ENCODE measurements at regions not wholly inside any gene's neighbourhood (a gene's known extent, or its start where the extent isn't known, plus 50 kb on each side); places are given as distances from the start of the nearest gene placed in this dataset.
"Not testable (repeated sequence)": the region's sequence is repeated elsewhere in the genome, so short reads cannot be mapped to it uniquely, and the experiment has no call there.

DNA sequence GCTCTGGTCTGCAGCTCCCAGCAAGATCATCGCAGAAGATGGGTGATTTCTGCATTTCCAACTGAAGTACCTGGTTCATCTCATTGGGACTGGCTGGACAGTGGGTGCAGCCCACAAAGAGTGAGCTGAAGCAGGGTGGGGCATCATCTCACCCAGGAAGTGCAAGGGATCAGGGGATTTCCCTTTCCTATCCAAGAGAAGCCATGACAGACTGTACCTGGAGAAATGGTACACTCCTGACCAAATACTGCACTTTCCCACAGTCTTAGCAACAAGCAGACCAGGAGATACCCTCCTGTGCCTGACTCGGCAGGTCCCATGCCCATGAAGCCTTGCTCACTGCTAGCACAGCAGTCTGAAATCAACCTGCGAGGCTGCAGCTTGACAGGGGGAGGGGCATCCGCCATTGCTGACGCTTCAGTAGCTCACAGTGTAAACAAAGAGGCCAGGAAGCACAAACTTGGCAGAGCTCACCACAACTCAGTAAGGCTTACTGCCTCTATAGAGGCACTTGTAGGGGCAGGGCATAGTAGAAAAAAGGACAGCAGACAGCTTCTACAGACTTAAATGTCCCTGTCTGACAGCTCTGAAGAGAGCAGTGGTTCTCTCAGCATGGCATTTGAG is 60.5 kb downstream of the AREG start:
- CTCF ChIA-PET; DNase-seq (ENCODE audit: extremely low spot score); POLR2A ChIA-PET: not testable (repeated sequence)

DNA sequence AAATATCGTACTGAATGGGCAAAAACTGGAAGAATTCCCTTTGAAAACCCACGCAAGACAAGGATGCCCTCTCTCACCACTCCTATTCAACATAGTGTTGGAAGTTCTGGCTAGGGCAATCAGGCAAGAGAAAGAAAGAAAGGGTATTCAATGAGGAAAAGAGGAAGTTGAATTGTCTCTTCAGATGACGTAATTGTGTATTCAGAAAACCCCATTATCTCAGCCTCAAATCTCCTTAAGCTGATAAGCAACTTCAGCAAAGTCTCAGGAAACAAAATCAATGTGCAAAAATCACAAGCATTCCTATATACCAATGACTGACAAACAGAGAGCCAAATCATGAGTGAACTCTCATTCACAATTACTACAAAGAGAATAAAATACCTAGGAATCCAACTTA is 64.4 kb downstream of the AREG start:
- CTCF ChIA-PET; DNase-seq (ENCODE audit: extremely low spot score); POLR2A ChIA-PET: not testable (repeated sequence)

DNA sequence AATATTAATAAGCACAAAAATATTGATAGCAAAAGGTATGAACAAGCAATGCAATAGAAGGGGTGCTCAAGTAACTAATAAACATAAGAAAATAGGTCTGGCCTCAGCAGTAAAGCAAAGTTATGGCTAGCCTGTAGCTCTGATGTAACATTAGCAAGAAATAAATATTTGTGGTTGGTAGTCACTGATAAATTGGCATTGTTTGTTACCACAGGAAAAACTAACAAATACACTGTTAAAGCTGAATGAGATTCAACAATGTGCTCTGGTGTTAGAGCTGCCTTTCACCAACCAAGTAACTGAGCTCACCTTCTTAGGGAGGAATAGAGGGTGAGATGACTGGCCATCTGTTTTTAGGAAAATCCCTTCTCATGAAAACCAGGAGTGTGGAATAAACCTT is 71.4 kb downstream of the AREG start:
- CTCF ChIA-PET, result no interaction called here
- DNase-seq (ENCODE audit: extremely low spot score), result no peak
- TF ChIP-seq BHLHE40 (IDR thresholded peaks at IDR 0.05; ENCODE audit: borderline replicate concordance), result no peak
- POLR2A ChIA-PET, result no interaction called here

- CTCF ChIA-PET, result no interaction called here
- POLR2A ChIA-PET, result no interaction called here
- TF ChIP-seq ZNF384 (IDR thresholded peaks at IDR 0.05) (no peak), NFRKB (IDR thresholded peaks at IDR 0.05) (no peak), SP1 (IDR thresholded peaks at IDR 0.05) (no peak), FOXM1 (IDR thresholded peaks at IDR 0.05; ENCODE audit: borderline replicate concordance) (no peak), BHLHE40 (IDR thresholded peaks at IDR 0.05; ENCODE audit: borderline replicate concordance) (no peak), ELF4 (IDR thresholded peaks at IDR 0.05) (no peak), TARDBP (IDR thresholded peaks at IDR 0.05) (no peak), LEF1 (IDR thresholded peaks at IDR 0.05; ENCODE audit: borderline replicate concordance) (no peak), PKNOX1 (IDR thresholded peaks at IDR 0.05) (no peak), L3MBTL2 (conservative IDR thresholded peaks at IDR 0.05) (no peak), FOXK2 (IDR thresholded peaks at IDR 0.05) (no peak), CTBP1 (IDR thresholded peaks at IDR 0.05; ENCODE audit: borderline replicate concordance) (no peak), ARNT (IDR thresholded peaks at IDR 0.05) (no peak), HDGF (IDR thresholded peaks at IDR 0.05; ENCODE audit: borderline replicate concordance) (no peak), SUZ12 (IDR thresholded peaks at IDR 0.05) (no peak), FOXA1 (IDR thresholded peaks at IDR 0.05) (no peak)
- DNase-seq (ENCODE audit: extremely low spot score), result no peak
Observed at GRCh38 chr4:74517996-74518395, 73.1 kb downstream of the AREG start.

DNA sequence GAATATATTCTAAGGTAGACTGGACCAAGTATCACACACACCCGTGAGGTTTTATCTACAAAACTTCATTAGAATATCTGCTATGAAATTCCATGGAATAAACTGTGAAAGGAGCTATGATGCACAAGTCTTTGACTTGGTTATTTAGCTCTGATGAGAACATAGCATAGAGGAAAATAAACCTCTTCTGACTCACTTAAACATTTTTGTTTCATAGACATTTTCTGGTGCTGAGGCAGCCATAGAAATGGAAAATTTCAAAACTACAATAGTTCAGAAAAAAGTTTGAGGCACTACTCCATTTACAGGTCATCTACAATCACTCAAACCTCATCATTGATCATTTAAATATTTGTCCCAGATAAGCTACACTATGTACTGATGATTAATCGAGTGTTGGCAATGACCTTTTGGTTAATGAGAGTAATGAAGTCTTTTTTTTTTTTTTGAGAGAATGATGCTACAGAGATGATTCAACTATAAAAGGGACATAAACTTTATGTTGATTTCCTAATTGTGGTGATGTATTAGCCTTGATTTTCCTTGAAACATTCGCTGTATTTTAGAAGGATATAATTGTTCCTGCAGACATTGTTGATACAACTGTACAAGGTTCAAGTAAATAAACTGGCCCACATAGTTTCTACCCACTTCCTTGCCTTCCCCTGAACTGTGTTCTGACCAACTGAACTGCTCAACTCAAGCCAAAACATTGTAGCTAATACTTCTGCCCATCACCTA is 77.5 kb downstream of the AREG start:
- DNase-seq (ENCODE audit: extremely low spot score), result no peak
- TF ChIP-seq ARNT (IDR thresholded peaks at IDR 0.05) (no peak), NFRKB (IDR thresholded peaks at IDR 0.05) (no peak), FOXA1 (IDR thresholded peaks at IDR 0.05) (no peak), SUZ12 (IDR thresholded peaks at IDR 0.05) (no peak), FOXM1 (IDR thresholded peaks at IDR 0.05; ENCODE audit: borderline replicate concordance) (no peak), ELF4 (IDR thresholded peaks at IDR 0.05) (no peak), TARDBP (IDR thresholded peaks at IDR 0.05) (no peak), PKNOX1 (IDR thresholded peaks at IDR 0.05) (no peak)
- ChIA-PET POLR2A (no interaction called here), CTCF (no interaction called here)

DNA sequence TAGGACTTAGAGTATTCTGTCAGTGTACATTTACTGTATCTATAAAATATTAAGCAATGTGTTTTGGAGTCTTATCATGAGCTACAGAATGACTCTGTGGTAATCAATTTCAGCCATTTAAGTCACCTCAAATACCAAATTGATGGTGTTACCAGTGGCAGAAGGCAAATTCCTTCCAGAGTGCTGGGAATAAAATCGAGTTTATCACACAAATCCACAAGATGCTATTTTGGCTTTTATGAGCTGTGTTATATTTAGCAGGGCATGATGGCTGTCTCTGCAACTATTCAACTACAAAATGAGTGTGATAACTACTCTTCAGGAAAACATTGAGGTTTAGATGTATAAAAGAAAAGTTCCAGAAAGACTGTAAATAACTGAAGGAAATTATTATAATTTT is 78.2 kb downstream of the AREG start:
- TF ChIP-seq NFRKB (IDR thresholded peaks at IDR 0.05) (no peak), FOXM1 (IDR thresholded peaks at IDR 0.05; ENCODE audit: borderline replicate concordance) (no peak), TARDBP (IDR thresholded peaks at IDR 0.05) (no peak), HDGF (IDR thresholded peaks at IDR 0.05; ENCODE audit: borderline replicate concordance) (no peak), ELF4 (IDR thresholded peaks at IDR 0.05) (no peak), L3MBTL2 (conservative IDR thresholded peaks at IDR 0.05) (no peak), FOXK2 (IDR thresholded peaks at IDR 0.05) (no peak), SUZ12 (IDR thresholded peaks at IDR 0.05) (no peak), PKNOX1 (IDR thresholded peaks at IDR 0.05) (no peak), LEF1 (IDR thresholded peaks at IDR 0.05; ENCODE audit: borderline replicate concordance) (no peak), CTBP1 (IDR thresholded peaks at IDR 0.05; ENCODE audit: borderline replicate concordance) (no peak)
- DNase-seq (ENCODE audit: extremely low spot score), result no peak
- ChIA-PET CTCF (interaction anchor here (0.6 kb wide), 1 partner anchor 535 kb away, joined by 3 read pairs; no protein-coding TSS in a partner anchor), POLR2A (no interaction called here)

GRCh38 chr4:74524985-74525384 is 80.0 kb downstream of the AREG start:
- TF ChIP-seq FOXK2 (IDR thresholded peaks at IDR 0.05), result no peak
- no peak for TF ChIP-seq LEF1 (IDR thresholded peaks at IDR 0.05; ENCODE audit: borderline replicate concordance)
- TF ChIP-seq FOXM1 (IDR thresholded peaks at IDR 0.05; ENCODE audit: borderline replicate concordance), result no peak
- TF ChIP-seq ZNF384 (IDR thresholded peaks at IDR 0.05), result no peak
- no peak for TF ChIP-seq TARDBP (IDR thresholded peaks at IDR 0.05)
- TF ChIP-seq L3MBTL2 (conservative IDR thresholded peaks at IDR 0.05), result no peak
- TF ChIP-seq BHLHE40 (IDR thresholded peaks at IDR 0.05; ENCODE audit: borderline replicate concordance), result no peak
- TF ChIP-seq HDGF (IDR thresholded peaks at IDR 0.05; ENCODE audit: borderline replicate concordance), result no peak
- no peak for TF ChIP-seq ARNT (IDR thresholded peaks at IDR 0.05)
- TF ChIP-seq PKNOX1 (IDR thresholded peaks at IDR 0.05), result no peak
- ChIA-PET CTCF (no interaction called here), POLR2A (no interaction called here)
- no peak for DNase-seq (ENCODE audit: extremely low spot score)
